ENCODE measurements at regions not wholly inside any gene's neighbourhood (a gene's known extent, or its start where the extent isn't known, plus 50 kb on each side); places are given as distances from the start of the nearest gene placed in this dataset.

GRCh38 chr6:168896321-168896720 lies 357.3 kb downstream of the THBS2 start:
- POLR2A ChIA-PET: no interaction called here
- TF ChIP-seq, protein P1, sequence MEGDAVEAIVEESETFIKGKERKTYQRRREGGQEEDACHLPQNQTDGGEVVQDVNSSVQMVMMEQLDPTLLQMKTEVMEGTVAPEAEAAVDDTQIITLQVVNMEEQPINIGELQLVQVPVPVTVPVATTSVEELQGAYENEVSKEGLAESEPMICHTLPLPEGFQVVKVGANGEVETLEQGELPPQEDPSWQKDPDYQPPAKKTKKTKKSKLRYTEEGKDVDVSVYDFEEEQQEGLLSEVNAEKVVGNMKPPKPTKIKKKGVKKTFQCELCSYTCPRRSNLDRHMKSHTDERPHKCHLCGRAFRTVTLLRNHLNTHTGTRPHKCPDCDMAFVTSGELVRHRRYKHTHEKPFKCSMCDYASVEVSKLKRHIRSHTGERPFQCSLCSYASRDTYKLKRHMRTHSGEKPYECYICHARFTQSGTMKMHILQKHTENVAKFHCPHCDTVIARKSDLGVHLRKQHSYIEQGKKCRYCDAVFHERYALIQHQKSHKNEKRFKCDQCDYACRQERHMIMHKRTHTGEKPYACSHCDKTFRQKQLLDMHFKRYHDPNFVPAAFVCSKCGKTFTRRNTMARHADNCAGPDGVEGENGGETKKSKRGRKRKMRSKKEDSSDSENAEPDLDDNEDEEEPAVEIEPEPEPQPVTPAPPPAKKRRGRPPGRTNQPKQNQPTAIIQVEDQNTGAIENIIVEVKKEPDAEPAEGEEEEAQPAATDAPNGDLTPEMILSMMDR (IDR thresholded peaks at IDR 0.05; ENCODE audit: control extremely low read depth, extremely low read depth, low read depth, missing control alignments): no peak
- no peak for DNase-seq (ENCODE audit: extremely low spot score)
- CTCF ChIA-PET: interaction anchor here (2.4 kb wide), 1 partner anchor 1633 kb away, joined by 7 read pairs; no protein-coding TSS in a partner anchor

- TF ChIP-seq, protein P1 (IDR thresholded peaks at IDR 0.05; ENCODE audit: control extremely low read depth, extremely low read depth, low read depth, missing control alignments): peak; percentile 79
- peak; percentile 85 for DNase-seq (ENCODE audit: extremely low spot score)
- ChIA-PET POLR2A (no interaction called here), CTCF (interaction anchor here (3.6 kb wide), 1 partner anchor 14 kb away, joined by 19 read pairs; no protein-coding TSS in a partner anchor)
Measured at GRCh38 chr6:168895102-168895812, 358.4 kb downstream of the THBS2 start.

DNA sequence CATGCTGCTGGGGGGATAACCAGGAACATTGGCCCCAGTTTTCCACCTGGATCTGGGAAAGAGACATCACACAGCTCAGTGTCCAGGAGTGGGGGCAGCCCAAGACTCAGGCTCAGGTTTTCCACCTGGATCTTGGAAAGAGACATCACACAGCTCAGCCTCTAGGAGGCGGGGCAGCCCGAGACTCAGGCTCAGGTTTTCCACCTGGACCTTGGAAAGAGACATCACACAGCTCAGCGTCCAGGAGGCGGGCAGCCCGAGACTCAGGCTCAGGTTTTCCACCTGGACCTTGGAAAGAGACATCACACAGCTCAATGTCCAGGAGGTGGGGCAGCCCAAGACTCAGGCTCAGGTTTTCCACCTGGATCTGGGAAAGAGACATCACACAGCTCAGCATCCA lies 361.6 kb downstream of the THBS2 start:
- no peak for DNase-seq (ENCODE audit: extremely low spot score)
- TF ChIP-seq, protein P1 (IDR thresholded peaks at IDR 0.05; ENCODE audit: control extremely low read depth, extremely low read depth, low read depth, missing control alignments): no peak
- CTCF ChIA-PET: interaction anchor here (0.6 to 3.6 kb wide), 4 partner anchors 11 to 1639 kb away, joined by 3 to 19 read pairs (median 3); no protein-coding TSS in a partner anchor
- POLR2A ChIA-PET: no interaction called here

DNA sequence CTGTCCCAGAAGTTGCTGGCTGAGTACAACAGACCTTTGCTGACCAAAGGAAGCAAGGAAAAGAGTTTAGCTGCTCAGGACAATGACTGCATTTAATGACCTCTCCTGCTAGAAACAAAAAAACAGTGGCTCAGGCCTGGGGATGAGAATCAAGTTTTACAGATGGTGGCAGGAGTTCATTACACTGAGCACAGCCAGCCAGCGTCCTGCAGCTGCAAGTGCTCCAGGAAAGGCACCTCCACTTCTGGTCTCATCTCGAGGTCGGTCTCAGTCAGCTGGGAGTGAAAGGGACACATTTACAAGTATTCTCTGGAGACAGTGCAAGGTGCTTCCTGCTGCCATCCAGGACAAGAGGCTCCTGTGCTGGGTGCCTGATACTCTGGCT lies 362.7 kb downstream of the THBS2 start:
- CTCF ChIA-PET: no interaction called here
- TF ChIP-seq, protein P1 (IDR thresholded peaks at IDR 0.05; ENCODE audit: control extremely low read depth, extremely low read depth, low read depth, missing control alignments): no peak
- no peak for DNase-seq (ENCODE audit: extremely low spot score)
- POLR2A ChIA-PET: no interaction called here

DNA sequence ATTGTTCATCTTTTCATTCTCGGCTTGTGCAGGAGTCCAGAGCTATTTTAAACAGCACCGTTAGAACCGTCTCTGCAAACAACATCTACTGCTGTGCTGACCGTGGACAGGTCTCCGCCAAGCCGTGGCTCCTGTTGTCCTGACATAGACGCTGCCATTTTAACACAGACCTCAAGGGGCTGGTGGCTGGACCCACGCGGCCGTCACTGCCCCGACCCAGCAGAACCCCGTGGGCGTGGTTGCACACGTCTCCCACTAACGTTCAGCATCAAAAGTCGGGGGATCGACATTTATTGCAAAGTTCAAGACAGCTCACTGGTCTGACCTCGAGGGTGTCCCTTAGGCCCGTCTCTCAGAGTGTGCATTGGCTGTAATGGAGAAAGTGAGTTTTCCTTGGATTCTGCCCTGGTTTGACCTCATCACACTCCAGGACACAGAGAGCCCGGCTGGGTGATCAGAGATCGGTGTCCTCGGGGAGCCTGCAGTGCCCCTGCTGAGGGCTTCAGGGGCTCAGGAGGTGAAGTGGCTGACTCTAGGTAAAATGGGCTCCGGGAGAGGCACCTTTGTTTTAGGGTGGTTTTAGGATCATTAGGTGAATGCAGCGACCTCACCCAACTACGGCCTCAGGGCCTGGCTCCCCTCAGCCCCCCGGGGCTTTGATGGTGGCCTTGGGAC lies 363.2 kb downstream of the THBS2 start:
- TF ChIP-seq, protein P1 (IDR thresholded peaks at IDR 0.05; ENCODE audit: control extremely low read depth, extremely low read depth, low read depth, missing control alignments): no peak
- ChIA-PET POLR2A (no interaction called here), CTCF (no interaction called here)
- no peak for DNase-seq (ENCODE audit: extremely low spot score)

- TF ChIP-seq, protein P1 (IDR thresholded peaks at IDR 0.05; ENCODE audit: control extremely low read depth, extremely low read depth, low read depth, missing control alignments): no peak
- DNase-seq (ENCODE audit: extremely low spot score): no peak
- CTCF ChIA-PET: no interaction called here
- POLR2A ChIA-PET: no interaction called here
Measured at GRCh38 chr6:168888786-168889345, 364.8 kb downstream of the THBS2 start.

Measured in GM10248 (cell line).